GM12872 (cell line): ENCODE measurements at regions not wholly inside any gene's neighbourhood (a gene's known extent, or its start where the extent isn't known, plus 50 kb on each side); places are given as distances from the start of the nearest gene placed in this dataset.

Source experiments
- CTCF ChIP-seq: IDR thresholded peaks from 3 replicates; pipeline ENCODE4 v1.5.1; 2011; ENCODE audit warnings: low read depth, mild to moderate bottlenecking, low read length, moderate library complexity; ENCODE audit not compliant: insufficient read depth

DNA sequence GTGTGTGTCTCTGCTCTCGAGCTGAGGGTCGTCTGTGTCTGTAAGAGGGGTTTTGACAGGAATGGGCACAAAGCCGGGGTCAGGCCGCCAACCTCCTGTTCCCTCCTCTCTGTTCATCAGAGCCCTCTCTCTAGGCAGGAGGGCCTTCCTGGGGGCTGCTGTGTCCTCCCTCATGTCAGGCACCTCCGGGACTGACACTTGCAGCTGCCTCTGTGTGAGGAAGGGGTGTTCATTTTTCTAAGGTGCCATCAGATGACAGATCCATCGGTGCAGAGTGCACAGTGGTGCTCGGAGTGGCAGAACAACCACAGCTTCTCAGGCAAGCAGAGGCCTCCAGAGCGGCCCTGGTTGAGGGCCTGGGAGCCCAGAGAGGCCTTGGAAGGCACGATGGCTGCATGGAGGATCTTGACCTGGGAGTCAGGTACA, 265.4 kb upstream of the B3GAT1 start:
- TF ChIP-seq CTCF, result no peak

DNA sequence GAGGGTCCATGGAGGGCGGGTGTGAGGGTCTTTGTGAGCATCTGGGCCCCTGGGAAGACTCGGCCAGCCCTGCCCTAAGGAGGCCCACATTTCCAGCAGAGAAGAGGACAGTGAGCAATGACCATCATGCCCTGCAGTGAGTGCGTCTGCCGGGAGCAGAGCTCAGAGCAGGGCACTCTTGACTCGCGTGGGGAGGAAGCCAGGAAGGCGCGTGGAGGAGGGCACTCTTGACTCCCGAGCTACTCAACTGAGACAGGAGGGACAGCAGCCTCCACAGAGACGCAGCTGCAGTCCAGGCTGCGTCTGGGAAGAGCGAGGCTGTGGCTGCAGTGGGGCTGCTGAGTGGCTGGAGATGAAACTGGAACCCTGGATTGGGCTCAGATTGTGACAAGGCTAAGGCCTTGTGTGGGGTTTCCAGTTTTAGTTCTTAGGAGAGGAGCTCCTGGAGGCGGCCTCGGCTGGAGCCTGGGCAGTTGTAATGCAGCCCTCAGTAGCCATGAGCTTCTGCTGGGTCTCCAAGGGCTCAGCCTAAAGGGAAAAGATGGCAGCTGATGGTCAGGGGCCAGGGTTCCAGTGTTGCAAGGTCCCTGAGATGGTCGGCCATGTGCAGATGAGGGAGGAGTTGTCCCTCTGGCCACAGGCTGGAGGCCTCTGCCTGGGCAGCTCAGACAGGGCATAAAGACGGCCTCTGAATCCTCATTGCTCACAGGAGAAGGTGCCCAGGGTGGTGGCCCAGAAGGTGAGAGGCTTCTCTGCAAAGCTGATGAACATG, 264.7 kb upstream of the B3GAT1 start:
- TF ChIP-seq CTCF, result no peak

DNA sequence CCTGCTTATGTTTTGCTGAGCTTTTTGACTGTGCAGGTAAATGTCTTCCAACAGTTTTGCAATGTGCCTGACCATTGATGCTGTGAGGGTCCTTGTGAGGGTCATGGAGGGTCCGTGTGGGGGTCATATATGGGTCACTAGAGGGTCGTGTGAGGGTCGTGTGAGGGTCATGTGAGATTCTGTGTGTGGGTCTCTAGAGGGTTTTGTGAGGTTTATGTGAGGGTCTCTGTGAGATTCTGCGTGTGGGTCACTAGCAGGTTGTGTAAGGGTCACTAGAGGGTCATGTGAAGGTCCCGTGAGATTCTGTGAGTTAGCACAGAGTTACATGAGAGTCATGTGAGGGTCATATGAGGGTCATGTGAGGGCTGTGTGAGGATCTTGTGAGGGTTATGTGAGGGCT, 263.9 kb upstream of the B3GAT1 start:
- no peak for TF ChIP-seq CTCF

DNA sequence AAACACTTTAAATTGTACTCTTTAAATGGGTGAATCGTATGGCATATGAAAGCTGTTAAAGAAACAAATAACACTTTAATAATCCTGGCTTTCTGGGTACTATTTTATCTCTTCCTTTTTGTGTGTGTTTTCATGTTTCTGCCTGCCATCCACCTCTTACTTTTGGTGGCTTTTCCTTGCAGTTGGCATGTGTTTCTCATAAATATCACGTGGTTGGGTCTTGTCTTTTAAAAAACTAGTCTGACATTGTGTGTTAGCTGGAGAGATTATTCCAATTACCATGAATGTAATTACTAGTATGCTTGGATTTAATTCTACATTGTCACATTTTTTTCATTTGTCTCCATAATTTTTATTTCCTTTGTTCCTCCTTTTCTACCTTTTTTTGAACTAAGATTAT, 262.9 kb upstream of the B3GAT1 start:
- TF ChIP-seq CTCF, result no peak

- TF ChIP-seq CTCF, result no peak
Observed at GRCh38 chr11:134670961-134671370, 258.9 kb upstream of the B3GAT1 start.

GRCh38 chr11:134670247-134670782, 258.3 kb upstream of the B3GAT1 start:
- no peak for TF ChIP-seq CTCF

DNA sequence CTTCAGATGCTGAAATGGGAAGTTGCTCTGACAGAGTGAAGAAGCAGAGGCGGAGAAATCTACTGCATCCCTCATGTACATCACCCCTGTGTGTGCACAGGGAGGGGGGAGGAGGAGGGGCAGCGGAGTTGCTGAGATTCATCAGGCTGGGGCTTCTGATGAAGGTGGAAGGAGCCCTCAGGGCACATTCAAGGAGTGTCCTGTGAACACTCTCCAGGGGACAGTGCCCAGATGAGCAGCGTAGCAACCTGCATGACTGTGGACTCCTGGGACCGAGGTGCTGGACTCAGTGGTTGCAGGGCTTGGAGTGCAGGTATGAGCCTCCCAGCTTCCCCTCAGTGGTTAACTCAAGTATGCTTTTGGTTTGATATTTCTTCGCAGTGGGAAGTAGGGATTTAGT, 257.8 kb upstream of the B3GAT1 start:
- no peak for TF ChIP-seq CTCF
